ENCODE measurements at regions not wholly inside any gene's neighbourhood (a gene's known extent, or its start where the extent isn't known, plus 50 kb on each side); places are given as distances from the start of the nearest gene placed in this dataset.

DNA sequence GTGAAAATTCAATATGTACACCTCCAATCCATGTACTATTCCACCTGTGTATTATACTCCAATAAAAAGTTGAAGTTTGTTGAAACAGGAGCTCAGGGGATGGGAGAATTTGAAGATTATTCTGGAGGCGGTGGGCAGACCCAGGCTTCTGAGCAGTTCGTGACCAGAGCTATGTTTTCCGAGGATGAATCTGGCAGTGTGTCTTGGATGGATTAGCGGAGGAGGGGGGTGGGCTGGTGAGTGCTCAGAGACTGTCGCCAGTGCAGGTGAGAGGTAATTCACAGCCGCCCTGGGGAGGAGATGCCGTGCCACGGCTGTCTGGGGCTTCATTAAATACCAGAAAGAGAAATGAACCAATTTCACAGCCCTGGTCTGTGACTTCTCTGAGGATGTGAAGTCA is 283.0 kb upstream of the RTL1 start:
- no peak overlapping the region for H3K27ac ChIP-seq (ENCODE audit: low read depth, low read length)

DNA sequence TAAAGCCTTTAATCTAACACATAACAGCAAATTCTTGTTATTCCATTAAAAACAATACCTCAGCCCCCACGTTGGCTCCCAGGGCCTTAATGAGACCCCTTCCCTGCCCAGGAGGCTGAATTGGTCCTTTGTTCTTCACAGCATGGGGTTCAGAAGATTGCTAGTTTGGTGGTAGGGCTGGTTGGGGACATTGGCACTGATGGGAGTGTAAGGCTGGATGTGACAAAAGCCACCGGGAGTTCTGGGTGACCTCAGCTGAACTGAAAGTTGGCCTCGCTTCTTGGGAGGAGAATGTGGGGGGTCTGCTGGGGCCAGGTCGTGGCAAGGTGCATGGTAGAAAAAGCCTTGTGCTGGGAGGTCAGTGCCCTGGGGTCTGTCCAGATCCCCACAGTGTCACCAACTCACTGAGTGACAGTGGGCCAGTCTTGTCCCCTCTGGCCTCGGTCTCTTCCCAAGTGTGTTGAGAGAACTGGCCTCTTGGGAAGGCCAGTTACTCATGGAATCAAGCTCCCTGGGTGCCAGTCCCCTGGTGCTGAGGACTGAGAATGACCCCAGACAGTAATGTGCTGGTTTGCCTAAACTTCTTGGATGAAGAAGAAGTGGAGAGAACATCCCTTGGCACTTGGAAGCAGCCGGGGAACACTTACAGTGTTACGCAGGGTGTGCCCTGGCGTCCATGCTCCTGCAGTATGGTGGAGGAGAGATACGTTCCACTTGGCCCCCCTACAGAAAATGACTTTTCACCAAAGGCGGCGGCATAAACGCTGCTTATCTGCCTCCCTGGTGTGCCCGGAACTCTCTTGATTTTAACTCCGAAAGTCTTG is 283.7 kb upstream of the RTL1 start:
- Histone ChIP-seq H3K9ac (ENCODE audit: low read length) (no peak overlapping the region), H3K4me1 (ENCODE audit: control insufficient read depth, insufficient read depth, low read length) (no peaks in the 10 kb centered on the region), H3K27ac (ENCODE audit: low read depth, low read length) (no peak overlapping the region)

More for the DNA sequence above, 283.0 kb upstream of the RTL1 start:
- Histone ChIP-seq H3K27me3 (ENCODE audit: control insufficient read depth, insufficient read depth, low read length) (no peaks in the 10 kb centered on the region), H3K9ac (ENCODE audit: low read length) (no peak overlapping the region), H3K4me1 (ENCODE audit: control insufficient read depth, insufficient read depth, low read length) (no peaks in the 10 kb centered on the region), H3K36me3 (ENCODE audit: control insufficient read depth, insufficient read depth, low read length) (no peaks in the 10 kb centered on the region), H3K4me3 (ENCODE audit: low read length) (no peak overlapping the region)

DNA sequence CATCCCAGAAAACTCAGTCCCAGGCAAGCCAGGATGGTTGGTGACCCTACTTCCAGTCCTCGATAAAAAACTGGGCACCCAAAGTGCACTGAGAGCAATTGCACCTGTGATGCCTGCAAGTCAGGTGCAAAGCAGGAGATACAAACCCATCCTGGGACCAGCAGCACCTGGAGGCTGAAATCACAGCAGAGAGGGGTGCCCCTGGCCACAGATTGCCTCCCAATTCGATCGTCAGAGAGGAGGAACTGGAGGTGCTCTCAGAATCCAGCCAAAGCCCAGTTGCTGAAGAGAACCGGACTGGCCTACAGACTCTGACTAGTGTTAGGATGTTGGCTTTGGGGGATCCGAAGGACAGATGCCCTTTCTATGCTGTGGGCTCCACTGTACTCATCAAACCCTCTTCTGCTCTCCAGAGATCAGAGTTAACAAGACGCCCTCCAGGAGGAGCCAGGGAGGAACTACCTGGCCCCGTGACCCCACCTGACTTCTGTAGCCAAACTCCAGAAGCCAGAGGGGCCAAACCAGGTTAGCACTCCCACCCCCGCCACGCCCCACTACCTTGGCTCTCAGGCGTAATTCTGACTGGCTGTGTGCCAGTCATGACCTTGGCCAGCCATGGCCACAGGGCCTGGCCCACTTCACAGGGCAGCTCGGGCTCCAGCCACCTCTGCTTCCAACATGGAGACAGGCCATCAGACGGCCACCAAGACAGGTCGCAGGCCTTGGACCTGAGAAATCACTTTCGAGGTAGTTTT is 284.5 kb upstream of the RTL1 start:
- H3K9ac ChIP-seq (ENCODE audit: low read length) = no peak overlapping the region
- no peak overlapping the region for H3K4me3 ChIP-seq (ENCODE audit: low read length)
- H3K36me3 ChIP-seq (ENCODE audit: control insufficient read depth, insufficient read depth, low read length) = no peaks in the 10 kb centered on the region
- no peak overlapping the region for H3K27ac ChIP-seq (ENCODE audit: low read depth, low read length)
- H3K4me1 ChIP-seq (ENCODE audit: control insufficient read depth, insufficient read depth, low read length) = no peaks in the 10 kb centered on the region
- H3K27me3 ChIP-seq (ENCODE audit: control insufficient read depth, insufficient read depth, low read length) = no peaks in the 10 kb centered on the region

More for the DNA sequence above, 283.7 kb upstream of the RTL1 start:
- Histone ChIP-seq H3K4me3 (ENCODE audit: low read length) (no peak overlapping the region), H3K36me3 (ENCODE audit: control insufficient read depth, insufficient read depth, low read length) (no peaks in the 10 kb centered on the region), H3K27me3 (ENCODE audit: control insufficient read depth, insufficient read depth, low read length) (no peaks in the 10 kb centered on the region)

DNA sequence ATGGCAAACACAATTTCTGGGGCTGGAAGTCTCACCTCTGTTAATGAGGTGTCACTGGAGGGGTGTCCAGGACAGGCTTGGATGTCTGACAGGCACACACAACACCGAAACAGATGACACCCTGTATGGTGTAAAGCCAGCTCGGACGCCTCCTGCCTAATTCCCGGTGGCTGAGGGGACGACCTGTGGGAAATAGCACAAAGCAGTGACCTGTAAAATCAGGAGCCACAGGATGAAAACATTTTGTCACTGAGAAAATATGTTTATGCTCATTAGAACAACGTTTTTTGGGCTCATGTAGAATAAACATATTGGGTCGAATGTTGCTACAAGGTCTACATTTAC is 285.0 kb upstream of the RTL1 start:
- Histone ChIP-seq H3K4me3 (ENCODE audit: low read length) (no peak overlapping the region), H3K27me3 (ENCODE audit: control insufficient read depth, insufficient read depth, low read length) (no peaks in the 10 kb centered on the region), H3K4me1 (ENCODE audit: control insufficient read depth, insufficient read depth, low read length) (no peaks in the 10 kb centered on the region), H3K27ac (ENCODE audit: low read depth, low read length) (no peak overlapping the region), H3K9ac (ENCODE audit: low read length) (no peak overlapping the region), H3K36me3 (ENCODE audit: control insufficient read depth, insufficient read depth, low read length) (no peaks in the 10 kb centered on the region)

DNA sequence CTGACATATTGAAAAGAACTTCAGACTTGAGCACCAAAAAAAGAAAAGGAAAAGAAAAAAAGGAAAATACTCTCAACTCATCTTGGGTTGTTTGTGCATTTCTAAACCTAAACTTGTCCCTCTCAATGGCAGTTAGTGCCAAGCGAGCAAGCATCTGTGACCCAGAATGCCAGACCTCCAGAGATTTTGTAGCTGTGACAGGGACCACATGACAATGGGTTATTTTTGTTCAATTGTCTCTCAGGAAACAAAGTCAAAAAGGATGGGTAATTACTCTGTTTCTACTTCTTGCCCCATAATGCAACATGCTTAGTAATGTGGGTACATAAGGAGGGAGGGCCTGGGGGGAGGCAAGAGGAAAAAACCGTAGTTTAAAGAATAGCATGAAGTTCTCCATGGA is 285.7 kb upstream of the RTL1 start:
- no peak overlapping the region for H3K27ac ChIP-seq (ENCODE audit: low read depth, low read length)
- no peaks in the 10 kb centered on the region for H3K4me1 ChIP-seq (ENCODE audit: control insufficient read depth, insufficient read depth, low read length)
- no peaks in the 10 kb centered on the region for H3K27me3 ChIP-seq (ENCODE audit: control insufficient read depth, insufficient read depth, low read length)
- no peak overlapping the region for H3K9ac ChIP-seq (ENCODE audit: low read length)
- no peak overlapping the region for H3K4me3 ChIP-seq (ENCODE audit: low read length)
- H3K36me3 ChIP-seq (ENCODE audit: control insufficient read depth, insufficient read depth, low read length) = no peaks in the 10 kb centered on the region

DNA sequence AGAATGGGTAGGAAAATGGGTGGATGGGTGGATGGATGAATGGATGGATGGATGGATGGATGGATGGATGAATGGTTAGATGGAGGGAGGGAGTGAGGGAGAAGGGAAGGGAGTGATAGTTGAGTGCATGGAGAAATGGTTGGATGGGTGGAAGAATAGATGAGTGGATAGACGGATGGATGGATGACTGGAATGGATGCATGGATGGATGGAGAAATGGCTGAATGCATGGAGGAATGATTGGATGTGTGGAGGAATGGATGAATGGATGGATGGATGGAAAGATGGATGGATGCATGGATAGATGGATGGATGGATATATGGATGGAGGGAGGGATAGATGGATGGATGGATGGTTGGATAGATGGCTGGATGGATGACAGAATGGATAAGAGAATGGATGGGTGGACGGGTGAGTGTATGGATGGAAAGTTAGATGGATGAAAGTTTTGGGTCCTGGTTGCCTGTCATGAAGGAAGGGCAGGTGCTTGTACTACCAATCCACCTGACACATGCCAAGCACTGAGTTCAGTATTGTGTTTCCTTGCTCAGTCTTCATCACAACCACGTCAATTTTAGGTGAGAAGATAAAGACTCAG is 286.5 kb upstream of the RTL1 start:
- H3K36me3 ChIP-seq (ENCODE audit: control insufficient read depth, insufficient read depth, low read length) = no peaks in the 10 kb centered on the region
- no peaks in the 10 kb centered on the region for H3K27me3 ChIP-seq (ENCODE audit: control insufficient read depth, insufficient read depth, low read length)
- no peak overlapping the region for H3K27ac ChIP-seq (ENCODE audit: low read depth, low read length)
- H3K4me3 ChIP-seq (ENCODE audit: low read length) = no peak overlapping the region
- no peaks in the 10 kb centered on the region for H3K4me1 ChIP-seq (ENCODE audit: control insufficient read depth, insufficient read depth, low read length)
- no peak overlapping the region for H3K9ac ChIP-seq (ENCODE audit: low read length)

DNA sequence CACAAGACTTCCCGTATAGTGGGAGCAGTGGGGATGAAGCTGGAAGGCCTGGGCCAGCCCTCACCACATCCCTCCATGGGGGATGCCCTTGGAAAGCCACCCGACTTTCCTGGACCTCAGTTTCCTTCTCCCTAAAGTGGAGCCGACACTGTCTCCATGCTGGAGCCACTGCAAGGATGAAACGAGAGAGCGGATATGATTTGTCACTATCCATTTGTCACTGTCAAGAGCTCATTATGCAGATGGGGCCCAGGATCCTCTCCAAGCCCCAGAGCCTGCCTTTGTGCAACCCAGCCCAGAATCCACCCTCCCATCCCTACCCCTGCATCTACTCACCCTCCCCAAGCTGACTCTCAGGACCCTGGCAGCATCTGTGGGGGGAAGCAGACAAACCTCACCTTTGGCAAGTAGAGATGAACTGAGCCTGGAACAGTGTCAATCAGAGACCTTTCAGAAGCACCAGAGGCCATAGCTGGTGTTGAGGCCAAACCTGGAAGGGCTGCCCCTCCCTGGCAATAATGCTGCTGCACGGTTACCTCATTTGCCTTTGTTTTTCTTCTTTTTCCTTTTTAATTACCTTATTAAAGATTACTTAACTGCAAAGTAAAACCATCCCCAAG is 287.7 kb upstream of the RTL1 start:
- no peak overlapping the region for H3K4me3 ChIP-seq (ENCODE audit: low read length)
- no peaks in the 10 kb centered on the region for H3K36me3 ChIP-seq (ENCODE audit: control insufficient read depth, insufficient read depth, low read length)
- no peak overlapping the region for H3K9ac ChIP-seq (ENCODE audit: low read length)
- no peak overlapping the region for H3K27ac ChIP-seq (ENCODE audit: low read depth, low read length)
- H3K4me1 ChIP-seq (ENCODE audit: control insufficient read depth, insufficient read depth, low read length) = no peaks in the 10 kb centered on the region
- H3K27me3 ChIP-seq (ENCODE audit: control insufficient read depth, insufficient read depth, low read length) = no peaks in the 10 kb centered on the region

DNA sequence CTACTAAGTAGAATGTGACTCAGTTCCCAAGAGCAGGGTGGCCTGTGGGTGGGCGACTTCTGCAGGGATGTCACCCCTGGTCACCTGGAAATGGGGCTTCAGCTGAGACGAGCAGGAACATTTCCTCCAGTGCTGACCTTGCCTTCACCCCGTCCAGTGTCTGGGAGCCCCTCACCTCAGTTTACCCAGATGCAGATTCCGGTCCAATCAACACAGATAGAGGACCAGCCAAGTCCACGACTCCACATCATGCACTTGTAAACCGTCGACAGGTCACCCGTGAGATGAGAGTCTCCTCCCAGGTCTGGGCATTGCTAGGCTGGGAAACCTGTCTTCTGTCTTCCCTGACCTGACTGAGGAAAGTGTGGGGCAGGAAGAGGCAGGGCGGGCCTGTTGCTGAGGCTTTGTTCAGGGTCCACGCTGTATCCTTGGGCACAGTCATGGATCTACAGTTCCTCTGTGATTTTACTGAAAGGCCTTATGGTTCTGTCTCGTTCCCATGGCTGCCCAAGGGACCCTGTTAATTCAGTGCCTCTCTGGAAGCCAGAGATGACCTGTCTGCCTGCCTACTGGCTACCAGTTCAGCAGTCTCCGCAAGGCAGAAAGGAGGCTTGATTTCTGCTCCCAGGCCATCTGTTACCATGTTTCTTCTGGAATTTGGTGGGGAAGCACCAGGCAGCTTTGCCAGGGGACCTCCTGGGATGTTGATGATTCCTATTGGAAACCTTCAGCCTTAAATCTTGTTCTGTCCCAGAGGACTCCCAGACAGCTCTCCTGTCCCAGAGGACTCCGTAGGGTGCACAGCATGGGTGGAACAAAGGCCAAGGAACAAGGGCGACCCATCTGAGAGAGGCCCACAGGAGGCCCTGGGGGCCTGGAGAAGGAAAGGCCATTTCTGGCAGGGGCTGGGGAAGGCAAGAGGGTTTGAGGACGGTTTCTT is 288.5 kb upstream of the RTL1 start:
- H3K4me1 ChIP-seq (ENCODE audit: control insufficient read depth, insufficient read depth, low read length) = no peaks in the 10 kb centered on the region
- no peak overlapping the region for H3K4me3 ChIP-seq (ENCODE audit: low read length)
- H3K27ac ChIP-seq (ENCODE audit: low read depth, low read length) = no peak overlapping the region
- no peak overlapping the region for H3K9ac ChIP-seq (ENCODE audit: low read length)
- no peaks in the 10 kb centered on the region for H3K36me3 ChIP-seq (ENCODE audit: control insufficient read depth, insufficient read depth, low read length)
- no peaks in the 10 kb centered on the region for H3K27me3 ChIP-seq (ENCODE audit: control insufficient read depth, insufficient read depth, low read length)

DNA sequence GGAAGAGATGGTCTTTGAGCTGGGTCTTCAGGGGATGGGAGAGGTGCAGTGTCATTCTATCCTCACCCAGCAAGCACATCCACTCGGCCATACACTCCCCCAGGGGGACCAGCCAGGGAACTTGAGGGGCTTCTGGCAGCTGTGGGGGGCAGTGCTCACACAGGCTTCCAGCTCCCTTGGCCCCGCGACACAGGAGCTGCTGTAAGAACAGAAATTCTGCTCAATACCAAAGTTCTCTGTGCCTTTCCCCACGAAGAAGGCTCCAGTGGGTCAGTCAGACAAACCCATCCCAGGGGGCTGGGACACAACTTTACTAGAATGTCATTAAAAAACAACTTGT is 289.1 kb upstream of the RTL1 start:
- H3K27ac ChIP-seq (ENCODE audit: low read depth, low read length) = no peak overlapping the region
- H3K27me3 ChIP-seq (ENCODE audit: control insufficient read depth, insufficient read depth, low read length) = no peaks in the 10 kb centered on the region
- no peaks in the 10 kb centered on the region for H3K36me3 ChIP-seq (ENCODE audit: control insufficient read depth, insufficient read depth, low read length)
- H3K4me1 ChIP-seq (ENCODE audit: control insufficient read depth, insufficient read depth, low read length) = no peaks in the 10 kb centered on the region
- H3K4me3 ChIP-seq (ENCODE audit: low read length) = no peak overlapping the region
- H3K9ac ChIP-seq (ENCODE audit: low read length) = no peak overlapping the region

DNA sequence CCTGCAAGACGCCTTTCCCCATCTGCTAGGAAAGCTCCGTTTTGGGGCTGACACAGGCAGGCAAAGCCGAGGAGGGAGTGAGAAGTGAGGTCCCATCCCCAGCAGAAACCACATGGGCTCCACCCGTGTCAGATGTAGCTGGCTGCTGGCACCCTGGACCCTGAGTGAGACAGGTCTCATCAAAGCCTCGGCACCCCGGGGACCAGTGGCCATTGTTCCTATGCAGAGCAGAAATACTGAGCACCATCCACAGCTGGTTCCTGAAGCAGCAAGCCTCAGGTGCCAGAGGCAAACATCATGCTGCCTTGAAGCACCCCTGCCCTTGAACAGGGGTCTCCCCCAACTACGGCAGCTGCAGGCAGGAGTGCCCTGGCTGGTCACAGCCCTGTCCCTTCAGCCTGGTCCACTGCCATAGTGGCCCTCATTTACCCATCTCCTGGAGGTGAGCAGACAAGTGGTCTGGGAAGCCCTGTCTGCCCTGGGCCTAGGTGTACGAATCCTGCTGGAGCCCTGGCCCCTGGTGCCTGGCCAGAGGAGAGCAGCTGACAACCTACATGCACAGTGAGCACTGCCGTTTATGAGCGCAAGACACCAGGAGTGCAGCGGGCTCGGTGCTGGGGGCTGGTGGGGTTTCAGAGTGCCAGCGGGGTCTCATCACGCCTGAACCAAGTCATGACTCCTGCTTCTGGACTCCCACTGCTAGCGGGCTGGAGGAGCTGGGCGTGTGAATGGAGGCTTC is 289.8 kb upstream of the RTL1 start:
- H3K27ac ChIP-seq (ENCODE audit: low read depth, low read length) = no peak overlapping the region
- no peaks in the 10 kb centered on the region for H3K27me3 ChIP-seq (ENCODE audit: control insufficient read depth, insufficient read depth, low read length)
- no peak overlapping the region for H3K9ac ChIP-seq (ENCODE audit: low read length)
- H3K36me3 ChIP-seq (ENCODE audit: control insufficient read depth, insufficient read depth, low read length) = no peaks in the 10 kb centered on the region
- no peak overlapping the region for H3K4me3 ChIP-seq (ENCODE audit: low read length)
- no peaks in the 10 kb centered on the region for H3K4me1 ChIP-seq (ENCODE audit: control insufficient read depth, insufficient read depth, low read length)

DNA sequence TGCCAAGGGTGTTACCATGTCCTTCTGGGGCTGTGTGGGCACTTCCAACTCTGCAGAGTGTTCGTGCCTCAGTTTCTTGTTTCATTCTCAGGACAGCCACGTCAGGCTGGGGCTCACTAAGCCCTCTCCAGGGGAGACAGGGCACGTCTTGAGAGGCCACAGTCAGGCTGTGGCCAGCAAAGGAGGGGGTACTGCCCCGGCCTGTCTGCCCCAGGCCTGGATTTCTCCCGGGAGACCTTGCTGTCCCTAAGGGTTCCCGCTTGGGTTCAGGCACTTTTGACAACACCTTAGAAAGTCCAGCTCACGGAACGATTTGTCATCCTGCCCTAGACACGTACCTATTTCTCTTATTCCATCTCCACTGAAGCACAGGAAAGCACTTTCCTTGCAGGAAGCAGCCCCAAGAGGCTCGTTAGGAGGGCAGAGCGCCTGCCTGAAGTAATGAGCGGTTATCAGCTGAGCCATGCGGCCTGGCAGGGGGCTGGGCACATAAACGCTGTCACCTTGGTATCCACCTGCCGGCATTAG is 290.4 kb upstream of the RTL1 start:
- no peak overlapping the region for H3K4me3 ChIP-seq (ENCODE audit: low read length)
- no peaks in the 10 kb centered on the region for H3K36me3 ChIP-seq (ENCODE audit: control insufficient read depth, insufficient read depth, low read length)
- H3K4me1 ChIP-seq (ENCODE audit: control insufficient read depth, insufficient read depth, low read length) = no peaks in the 10 kb centered on the region
- H3K27ac ChIP-seq (ENCODE audit: low read depth, low read length) = no peak overlapping the region
- H3K27me3 ChIP-seq (ENCODE audit: control insufficient read depth, insufficient read depth, low read length) = no peaks in the 10 kb centered on the region
- no peak overlapping the region for H3K9ac ChIP-seq (ENCODE audit: low read length)
